Ureter (tissue), 1 donor: ENCODE measurements at regions not wholly inside any gene's neighbourhood (a gene's known extent, or its start where the extent isn't known, plus 50 kb on each side); places are given as distances from the start of the nearest gene placed in this dataset.
"Not testable (repeated sequence)": the region's sequence is repeated elsewhere in the genome, so short reads cannot be mapped to it uniquely, and the experiment has no call there.

ENCODE experiments used
- DNase-seq: peaks from one replicate; pipeline ENCODE4 v3.0.0-alpha.2; 2020; ENCODE audit warnings: low spot score
- donor health status: DM: yes; HTN: yes; CAD: no.

GRCh38 chr10:23869996-23870395 is 338.9 kb upstream of the KIAA1217 start:
- no peak for DNase-seq

- no peak for DNase-seq
These were observed 338.0 kb upstream of the KIAA1217 start for GRCh38 chr10:23870651-23871610.

- DNase-seq, result no peak
These were observed 336.6 kb upstream of the KIAA1217 start for GRCh38 chr10:23872290-23872689.

GRCh38 chr10:23877791-23878320 is 331.1 kb upstream of the KIAA1217 start:
- no peak for DNase-seq

DNA sequence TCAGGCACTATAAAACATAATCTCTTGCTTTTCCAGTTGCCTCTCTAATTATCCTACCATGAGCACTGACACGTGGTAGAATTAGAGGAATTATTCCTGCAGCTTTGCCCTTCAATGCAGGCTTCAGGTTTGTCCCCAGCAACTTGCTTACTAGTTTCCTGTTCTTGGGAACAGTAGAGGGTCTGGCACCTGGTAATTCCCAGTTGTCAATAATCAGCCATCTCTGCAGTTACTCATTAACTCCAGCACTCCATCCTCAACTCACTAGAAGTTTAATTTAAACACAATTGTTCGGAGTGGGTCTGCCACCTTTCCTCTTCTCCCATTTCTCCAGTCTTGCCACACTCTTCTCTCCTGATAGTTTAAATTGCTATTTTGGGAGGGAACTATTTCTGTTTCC is 324.3 kb upstream of the KIAA1217 start:
- no peak for DNase-seq

DNA sequence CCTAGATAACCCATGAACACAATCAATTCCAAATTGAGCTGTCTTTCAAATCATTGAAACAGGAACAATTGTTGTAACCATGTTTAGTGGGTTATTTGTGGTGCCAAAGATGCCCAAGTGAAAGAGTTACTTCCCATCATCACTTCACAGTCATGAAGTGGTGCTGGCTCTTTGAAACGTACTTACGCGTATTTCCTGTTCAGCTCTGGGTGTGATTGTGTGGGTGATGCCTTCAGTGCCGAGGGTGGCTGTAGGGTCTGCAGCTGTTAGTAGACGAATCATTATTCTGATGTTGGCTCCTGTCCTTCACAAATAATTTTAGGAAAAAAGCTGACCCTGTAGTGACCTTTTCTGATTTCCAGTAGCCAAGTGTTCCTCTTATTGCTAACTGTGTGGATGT is 323.1 kb upstream of the KIAA1217 start:
- no peak for DNase-seq

- no peak for DNase-seq
These were observed 322.6 kb upstream of the KIAA1217 start for GRCh38 chr10:23886355-23886754.

DNA sequence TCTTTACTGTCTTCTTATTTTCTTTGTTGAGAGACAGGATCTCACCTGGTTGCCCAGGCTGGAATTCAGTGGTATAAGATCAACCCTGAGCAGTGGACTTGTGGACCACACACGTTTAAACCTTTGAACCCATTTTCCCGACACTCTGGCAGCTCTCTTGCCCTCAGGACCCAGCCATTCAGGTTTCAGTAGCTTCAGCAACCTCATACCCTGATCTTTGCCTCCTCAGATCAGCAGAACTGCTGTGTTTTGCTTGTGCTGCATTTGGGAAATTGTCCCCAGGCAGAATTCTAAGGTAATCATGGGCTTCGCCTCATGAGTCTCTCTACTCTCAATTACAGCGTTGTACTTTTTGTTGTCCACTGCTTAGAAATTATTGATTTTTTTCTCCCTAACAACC is 317.6 kb upstream of the KIAA1217 start:
- no peak for DNase-seq

GRCh38 chr10:23892296-23892695 is 316.6 kb upstream of the KIAA1217 start:
- no peak for DNase-seq

DNA sequence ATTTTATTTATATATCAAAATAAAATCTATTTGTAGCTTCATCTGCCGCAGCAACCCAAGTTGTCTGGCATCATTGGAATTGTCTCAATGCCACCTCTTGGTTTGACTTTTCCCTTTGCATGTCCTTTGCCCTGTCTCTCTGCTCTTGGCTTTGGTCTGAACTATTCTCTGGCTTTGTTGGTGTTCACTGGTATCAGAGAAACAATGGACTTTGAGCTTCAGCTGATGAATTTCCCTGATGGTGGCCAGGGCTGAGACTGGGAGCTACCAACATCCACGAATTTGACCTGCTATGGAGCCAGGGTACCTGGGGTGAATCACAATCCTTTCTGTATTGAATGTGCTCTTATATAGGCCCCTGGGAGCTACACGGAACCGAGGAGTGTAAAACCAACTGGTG is 311.7 kb upstream of the KIAA1217 start:
- no peak for DNase-seq

GRCh38 chr10:23897861-23898260 is 311.1 kb upstream of the KIAA1217 start:
- no peak for DNase-seq

- no peak for DNase-seq
These were observed 309.8 kb upstream of the KIAA1217 start for GRCh38 chr10:23899166-23899565.

- no peak for DNase-seq
These were observed 298.6 kb upstream of the KIAA1217 start for GRCh38 chr10:23910291-23910690.

GRCh38 chr10:23912884-23913404 is 296.0 kb upstream of the KIAA1217 start:
- DNase-seq, result no peak

GRCh38 chr10:23914641-23915040 is 294.3 kb upstream of the KIAA1217 start:
- DNase-seq, result no peak

DNA sequence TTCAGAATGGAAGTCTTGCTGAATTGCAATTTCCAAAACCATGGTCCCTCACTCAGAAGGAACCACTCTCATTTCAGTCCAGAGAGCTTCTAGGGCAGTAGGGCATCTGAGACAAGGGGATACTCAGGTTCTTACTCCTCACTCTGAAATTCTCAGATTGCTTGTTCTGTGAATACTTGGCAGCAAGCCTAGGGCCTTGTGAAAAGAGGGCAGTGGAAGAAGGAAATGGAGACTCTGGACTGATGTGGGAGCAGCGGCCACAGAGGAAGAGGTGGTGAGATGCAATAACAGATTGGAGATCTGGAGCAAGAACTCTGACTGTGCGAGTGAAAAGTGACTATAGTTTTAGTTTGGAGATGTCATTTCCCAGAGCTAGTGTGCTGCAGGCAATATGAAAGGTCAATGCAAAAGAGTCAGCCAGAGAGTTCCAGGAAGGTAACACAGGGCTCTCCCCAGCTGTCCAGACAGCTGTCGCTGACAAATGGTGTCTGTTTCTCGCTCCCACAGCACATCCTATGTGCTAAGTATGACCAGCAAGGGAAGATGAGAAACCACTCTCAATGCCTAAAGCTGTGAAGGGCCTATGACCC is 291.6 kb upstream of the KIAA1217 start:
- DNase-seq, result no peak

DNA sequence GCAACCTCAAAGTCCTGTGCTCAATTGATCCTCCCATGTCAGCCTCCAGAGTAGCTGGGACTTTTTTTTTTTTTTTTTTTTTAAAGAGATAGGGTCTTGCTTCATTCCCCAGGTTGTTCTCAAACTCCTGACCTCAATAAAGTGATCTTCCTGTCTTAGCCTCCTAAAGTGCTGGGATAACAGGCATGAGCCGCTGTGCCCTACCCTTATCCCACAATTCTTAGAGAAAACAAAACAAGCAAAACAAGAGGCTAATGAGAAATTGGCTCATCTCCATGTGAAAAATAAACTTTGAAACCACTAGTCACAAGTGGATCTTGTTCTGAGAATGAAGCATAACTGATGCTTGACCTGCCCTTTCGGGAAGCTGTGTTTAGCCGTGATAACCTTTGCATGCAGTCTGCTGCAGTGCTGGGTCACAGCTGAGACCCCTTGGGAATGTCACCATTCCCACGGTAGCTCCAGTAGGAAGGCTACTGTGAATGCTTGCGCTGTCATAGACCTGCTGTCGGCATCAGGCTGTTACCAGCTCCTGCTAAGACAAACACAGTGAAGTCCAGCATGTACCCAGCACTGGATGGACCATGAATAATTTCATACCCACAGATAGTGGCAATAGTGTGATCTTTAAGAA is 290.7 kb upstream of the KIAA1217 start:
- no peak for DNase-seq

GRCh38 chr10:23918839-23919238 is 290.1 kb upstream of the KIAA1217 start:
- DNase-seq, result no peak

- no peak for DNase-seq
These were observed 281.2 kb upstream of the KIAA1217 start for GRCh38 chr10:23927576-23928325.

DNA sequence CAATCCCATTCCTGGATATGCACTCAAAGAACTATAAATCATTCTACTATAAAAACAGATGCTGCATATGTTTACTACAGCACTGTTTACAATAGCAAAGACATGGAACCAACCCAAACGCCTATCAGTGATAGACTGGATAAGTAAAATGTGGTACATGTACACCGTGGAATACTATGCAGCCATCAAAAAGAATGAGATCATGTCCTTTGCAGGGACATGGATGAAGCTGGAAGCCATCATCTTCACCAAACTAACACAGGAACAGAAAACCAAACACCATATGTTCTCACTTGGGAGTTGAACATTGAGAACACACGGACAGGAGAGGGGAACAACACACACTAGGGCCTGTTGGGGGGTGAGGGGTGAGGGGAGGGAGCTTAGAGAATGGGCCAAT is 274.9 kb upstream of the KIAA1217 start:
- DNase-seq, result not testable (repeated sequence)

GRCh38 chr10:23945845-23946244 is 263.1 kb upstream of the KIAA1217 start:
- DNase-seq, result no peak

- no peak for DNase-seq
These were observed 257.1 kb upstream of the KIAA1217 start for GRCh38 chr10:23951841-23952240.
